Activated gamma-delta T cell (primary cell): ENCODE measurements at regions not wholly inside any gene's neighbourhood (a gene's known extent, or its start where the extent isn't known, plus 50 kb on each side); places are given as distances from the start of the nearest gene placed in this dataset.

Source experiments
- DNase-seq: peaks from one replicate; lab custom pipeline; 2025; lab: John Stamatoyannopoulos, UW

- no peak for DNase-seq
These were observed 126.0 kb upstream of the IL12B start for GRCh38 chr5:159456261-159456660.

- no peak for DNase-seq
These were observed 126.6 kb upstream of the IL12B start for GRCh38 chr5:159456722-159457465.

- no peak for DNase-seq
These were observed 128.0 kb upstream of the IL12B start for GRCh38 chr5:159458217-159458711.

GRCh38 chr5:159459132-159459627 lies 128.9 kb upstream of the IL12B start:
- no peak for DNase-seq

DNA sequence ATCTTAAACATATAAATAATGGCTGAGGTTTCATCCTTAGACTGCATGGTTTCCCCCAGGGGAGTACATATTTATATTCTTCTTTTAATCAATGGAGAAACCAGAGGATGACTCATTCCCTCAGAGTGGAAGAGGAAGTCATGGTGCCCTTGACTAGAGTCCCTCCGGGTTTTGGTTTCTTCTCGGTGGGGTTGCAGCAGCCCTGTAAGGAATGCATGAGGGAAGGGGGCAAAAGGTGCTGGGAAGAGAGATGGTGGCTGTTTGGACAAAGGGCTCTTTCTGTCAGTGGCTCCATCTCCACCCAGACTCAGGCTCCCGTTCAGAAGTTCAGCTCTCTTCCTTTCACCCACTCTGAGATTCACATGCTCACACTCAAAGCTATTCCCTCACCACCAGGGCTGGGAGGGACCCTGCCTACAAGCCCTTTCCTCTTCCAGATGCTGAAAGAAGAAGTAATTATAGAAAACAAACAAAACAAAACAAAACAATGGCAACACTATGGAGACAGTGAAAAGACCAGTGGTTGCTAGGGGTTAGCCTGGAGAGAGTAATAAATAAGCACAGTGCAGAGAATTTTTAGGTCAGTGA lies 129.8 kb upstream of the IL12B start:
- no peak for DNase-seq

GRCh38 chr5:159463590-159464321 lies 133.5 kb upstream of the IL12B start:
- no peak for DNase-seq

GRCh38 chr5:159465604-159466003 lies 135.3 kb upstream of the IL12B start:
- no peak for DNase-seq

DNA sequence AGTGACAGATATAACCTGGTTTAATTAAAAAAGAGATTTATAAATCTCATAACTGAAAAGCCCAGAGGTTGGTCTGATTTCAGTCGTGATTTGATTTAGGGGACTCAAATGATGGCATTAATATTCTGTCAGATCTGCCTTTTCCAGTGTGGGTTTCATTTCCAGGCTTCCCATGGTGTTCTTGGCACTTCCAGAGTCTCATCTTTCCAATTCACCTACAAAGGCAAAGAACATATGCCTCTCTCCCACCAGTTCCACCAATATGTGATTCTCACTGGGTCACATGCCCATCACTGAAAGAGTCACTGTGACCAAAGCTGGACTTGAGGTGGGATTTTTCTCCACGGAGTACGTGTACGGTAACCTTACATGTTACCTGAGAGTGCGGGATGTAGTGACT lies 137.4 kb upstream of the IL12B start:
- no peak for DNase-seq

- DNase-seq = no peak
These were observed 139.4 kb upstream of the IL12B start for GRCh38 chr5:159469496-159470372.

GRCh38 chr5:159471904-159472303 lies 141.6 kb upstream of the IL12B start:
- no peak for DNase-seq

GRCh38 chr5:159475026-159475425 lies 144.7 kb upstream of the IL12B start:
- DNase-seq = no peak

DNA sequence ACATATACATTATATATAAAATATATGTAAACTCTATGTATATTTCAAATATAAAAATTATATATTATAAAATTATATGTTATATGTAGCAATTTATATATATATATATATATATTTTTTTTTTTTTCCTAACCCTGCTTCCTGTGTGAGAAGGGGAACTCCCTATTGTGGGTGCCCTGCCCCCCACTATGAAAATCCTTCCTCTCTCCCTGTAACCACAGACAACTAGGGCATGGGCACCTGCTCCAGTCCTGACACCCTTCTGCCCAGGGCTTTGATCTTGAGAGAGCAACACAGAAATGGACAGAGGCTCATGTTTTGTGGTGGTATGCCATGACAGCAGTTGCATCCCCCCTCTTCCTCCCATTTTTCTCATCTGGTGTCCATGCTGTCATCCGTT lies 148.7 kb upstream of the IL12B start:
- no peak for DNase-seq

- DNase-seq = no peak
These were observed 150.6 kb upstream of the IL12B start for GRCh38 chr5:159480849-159481248.

GRCh38 chr5:159481751-159482150 lies 151.5 kb upstream of the IL12B start:
- no peak for DNase-seq

DNA sequence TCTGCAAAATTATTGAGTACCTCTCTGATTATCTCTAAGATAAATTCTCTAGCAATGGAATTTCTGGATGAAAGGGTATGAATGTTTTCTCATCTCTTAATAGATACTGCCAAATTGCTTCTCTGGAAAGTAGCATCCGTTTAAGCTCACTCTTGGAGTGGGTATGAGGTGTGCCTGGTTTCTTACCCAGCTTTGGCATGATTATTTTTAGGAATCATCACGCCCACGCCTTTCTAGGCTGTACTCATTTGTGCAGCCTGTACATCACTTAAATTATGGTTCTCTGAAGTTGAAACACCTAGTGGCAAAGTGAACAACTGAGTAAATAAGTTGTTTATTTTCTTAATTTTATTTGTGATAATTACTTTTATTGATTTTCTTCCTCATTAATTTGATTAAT lies 156.5 kb upstream of the IL12B start:
- DNase-seq = no peak

GRCh38 chr5:159488516-159488915 lies 158.2 kb upstream of the IL12B start:
- DNase-seq = no peak

DNA sequence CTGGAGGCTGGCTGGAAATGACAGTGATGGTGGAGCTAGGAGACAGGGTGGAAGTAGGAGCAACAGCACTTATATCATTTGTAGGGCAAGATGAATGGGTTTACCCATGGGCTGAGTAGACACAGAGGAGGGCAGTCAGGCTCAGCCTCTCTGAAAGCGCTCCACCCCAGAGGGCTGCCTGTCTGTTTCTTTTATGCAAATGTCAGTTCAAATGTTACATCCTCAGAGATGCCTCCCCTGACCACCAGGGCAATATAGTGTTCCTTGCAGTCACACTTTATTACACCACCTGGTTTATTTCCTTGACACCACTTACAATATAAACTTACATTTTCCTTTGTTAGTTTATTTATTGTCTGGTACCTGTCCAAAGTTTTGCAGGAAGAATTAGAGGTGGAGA lies 159.5 kb upstream of the IL12B start:
- no peak for DNase-seq

GRCh38 chr5:159490507-159490906 lies 160.2 kb upstream of the IL12B start:
- DNase-seq = no peak

DNA sequence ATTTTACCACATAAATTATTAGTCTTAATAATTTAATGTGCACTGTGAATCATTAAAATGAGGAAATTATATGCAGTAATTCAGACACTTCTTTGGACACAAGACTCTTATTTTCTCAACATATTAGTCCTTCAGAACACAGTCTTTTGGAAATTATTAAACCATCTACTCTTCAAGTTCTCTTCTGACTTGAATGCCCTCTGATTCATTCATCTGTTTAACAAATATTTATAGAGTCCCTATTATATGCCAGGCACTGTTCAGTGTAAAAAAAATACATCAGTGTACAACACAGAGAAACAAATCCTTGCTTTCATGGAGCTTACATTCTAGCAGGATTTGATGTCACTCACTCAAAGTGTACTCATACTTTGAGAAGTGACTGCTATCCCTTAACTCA lies 163.4 kb upstream of the IL12B start:
- DNase-seq = no peak

DNA sequence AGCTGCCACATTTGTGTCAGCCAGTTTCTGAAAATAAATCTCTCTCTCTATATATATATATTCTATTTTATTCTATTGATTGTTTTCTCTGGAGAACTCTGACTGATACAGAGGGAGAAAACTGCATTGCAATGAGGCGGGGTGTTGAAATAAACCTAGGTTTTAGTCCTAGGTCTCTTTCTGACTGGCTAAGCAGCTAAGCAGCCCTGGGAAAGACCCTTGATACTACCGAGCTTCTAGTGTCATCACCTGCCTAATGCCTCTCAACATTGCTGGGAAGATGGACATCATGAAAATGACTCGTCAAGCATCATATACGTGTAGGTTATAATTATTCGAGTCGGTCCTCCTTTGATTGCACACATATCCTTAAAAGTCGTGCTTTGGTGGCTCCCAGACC lies 166.5 kb upstream of the IL12B start:
- no peak for DNase-seq

DNA sequence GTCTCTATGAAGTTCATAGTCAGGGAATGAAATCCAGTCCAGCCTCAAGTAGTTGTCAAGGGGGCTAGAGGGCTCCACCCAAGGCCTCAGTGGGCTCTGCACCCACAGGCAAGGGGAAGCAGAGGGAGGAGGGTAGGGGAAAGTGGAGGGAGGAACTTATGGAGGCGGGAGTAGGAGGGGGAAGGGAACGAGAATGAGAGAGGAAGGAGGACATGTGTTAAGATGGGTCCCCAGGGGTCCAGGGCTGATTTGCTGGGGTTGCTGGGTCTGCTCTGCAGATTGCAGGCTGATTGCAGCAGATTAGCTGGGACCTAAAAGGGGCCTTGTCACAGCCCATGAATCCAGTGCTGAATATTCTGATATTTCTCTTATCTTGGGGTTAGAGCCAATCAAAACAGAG lies 166.9 kb upstream of the IL12B start:
- DNase-seq = no peak

DNA sequence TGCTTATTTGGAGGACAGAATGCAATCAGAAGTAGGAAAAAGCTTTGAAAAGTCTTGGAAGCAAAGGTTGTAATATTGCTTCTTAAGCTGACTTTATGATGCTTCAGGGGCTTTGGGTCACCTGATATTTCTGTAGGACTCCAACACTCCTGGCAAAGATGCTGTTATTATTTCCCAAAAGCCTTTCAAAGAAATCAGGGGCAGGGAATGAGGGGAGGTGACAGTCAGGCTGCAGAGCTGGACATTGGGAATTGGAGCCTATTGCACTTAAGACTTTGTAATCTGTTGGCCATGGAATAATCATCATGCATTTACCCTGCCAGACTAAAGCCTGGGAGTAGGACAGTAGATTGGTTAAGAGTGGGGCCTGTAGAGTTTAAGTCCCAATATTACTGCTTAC lies 168.3 kb upstream of the IL12B start:
- DNase-seq = no peak
